UCSD-AML1 (cell line): ENCODE measurements at regions not wholly inside any gene's neighbourhood (a gene's known extent, or its start where the extent isn't known, plus 50 kb on each side); places are given as distances from the start of the nearest gene placed in this dataset.
"Not testable (repeated sequence)": the region's sequence is repeated elsewhere in the genome, so short reads cannot be mapped to it uniquely, and the experiment has no call there.

ENCODE experiments used
- DNase-seq: peaks from one replicate; lab custom pipeline; 2025; ENCODE audit not compliant: unreplicated experiment; lab: John Stamatoyannopoulos, UW

GRCh38 chr1:65527190-65527589 is 106.7 kb downstream of the LEPR start:
- DNase-seq = no peak

- DNase-seq = no peak
These were observed 107.4 kb downstream of the LEPR start for GRCh38 chr1:65527707-65528503.

GRCh38 chr1:65531972-65532570 is 111.6 kb downstream of the LEPR start:
- no peak for DNase-seq

GRCh38 chr1:65535981-65536380 is 115.5 kb downstream of the LEPR start:
- DNase-seq = no peak

- no peak for DNase-seq
These were observed 117.6 kb downstream of the LEPR start for GRCh38 chr1:65538086-65538485.

GRCh38 chr1:65538664-65539063 is 118.2 kb downstream of the LEPR start:
- no peak for DNase-seq

GRCh38 chr1:65539266-65540131 is 119.0 kb downstream of the LEPR start:
- no peak for DNase-seq

- DNase-seq = no peak
These were observed 120.7 kb downstream of the LEPR start for GRCh38 chr1:65541161-65541560.

- DNase-seq = no peak
These were observed 121.4 kb downstream of the LEPR start for GRCh38 chr1:65541865-65542264.

- DNase-seq = not testable (repeated sequence)
These were observed 122.1 kb downstream of the LEPR start for GRCh38 chr1:65542592-65542991.

GRCh38 chr1:65550306-65551010 is 130.0 kb downstream of the LEPR start:
- DNase-seq = not testable (repeated sequence)

- DNase-seq = not testable (repeated sequence)
These were observed 132.0 kb downstream of the LEPR start for GRCh38 chr1:65552484-65552883.

- not testable (repeated sequence) for DNase-seq
These were observed 133.8 kb downstream of the LEPR start for GRCh38 chr1:65554086-65554764.

- no peak for DNase-seq
These were observed 134.4 kb downstream of the LEPR start for GRCh38 chr1:65554829-65555228.

- no peak for DNase-seq
These were observed 137.7 kb downstream of the LEPR start for GRCh38 chr1:65558215-65558614.

- no peak for DNase-seq
These were observed 144.0 kb downstream of the LEPR start for GRCh38 chr1:65564493-65564892.

GRCh38 chr1:65568285-65568684 is 147.8 kb downstream of the LEPR start:
- DNase-seq = no peak

GRCh38 chr1:65572701-65573421 is 152.4 kb downstream of the LEPR start:
- DNase-seq = no peak

GRCh38 chr1:65577278-65577677 is 156.8 kb downstream of the LEPR start:
- no peak for DNase-seq

- DNase-seq = not testable (repeated sequence)
These were observed 157.5 kb downstream of the LEPR start for GRCh38 chr1:65577982-65578381.
